Fibroblast of villous mesenchyme (primary cell): ENCODE measurements at regions not wholly inside any gene's neighbourhood (a gene's known extent, or its start where the extent isn't known, plus 50 kb on each side); places are given as distances from the start of the nearest gene placed in this dataset.

Source experiments
- DNase-seq: peaks from one replicate; pipeline ENCODE4 v3.0.0-alpha.2; 2010; ENCODE audit warnings: low read depth
- H3K4me3 ChIP-seq: 2 replicates; pipeline ENCODE4 v1.5.1; 2011; ENCODE audit warnings: low read depth, mild to moderate bottlenecking, low read length
- CTCF ChIP-seq: IDR thresholded peaks from 2 replicates; pipeline ENCODE4 v1.5.1; 2012; ENCODE audit warnings: low read depth, mild to moderate bottlenecking, low read length; ENCODE audit not compliant: insufficient read depth

GRCh38 chr15:95816591-95816990 is 513.9 kb upstream of the NR2F2 start:
- no peak overlapping the region for H3K4me3 ChIP-seq
- TF ChIP-seq CTCF = no peak
- DNase-seq = no peak

GRCh38 chr15:95822961-95823360 is 507.5 kb upstream of the NR2F2 start:
- TF ChIP-seq CTCF = no peak
- no peak for DNase-seq
- H3K4me3 ChIP-seq = no peak overlapping the region

- DNase-seq = no peak
- no peak overlapping the region for H3K4me3 ChIP-seq
- no peak for TF ChIP-seq CTCF
Measured at GRCh38 chr15:95825208-95825607, 505.3 kb upstream of the NR2F2 start.

- H3K4me3 ChIP-seq = no peak overlapping the region
- DNase-seq = no peak
- no peak for TF ChIP-seq CTCF
Measured at GRCh38 chr15:95825671-95826411, 504.7 kb upstream of the NR2F2 start.

- H3K4me3 ChIP-seq = no peak overlapping the region
- TF ChIP-seq CTCF = peak; percentile 15
- no peak for DNase-seq
Measured at GRCh38 chr15:95826412-95827195, 503.9 kb upstream of the NR2F2 start.

- DNase-seq = no peak
- no peak overlapping the region for H3K4me3 ChIP-seq
Measured at GRCh38 chr15:95829062-95829461, 501.4 kb upstream of the NR2F2 start.

More at GRCh38 chr15:95829062-95829461, 501.4 kb upstream of the NR2F2 start:
- no peak for TF ChIP-seq CTCF
